DOHH2 (cell line): ENCODE measurements at regions not wholly inside any gene's neighbourhood (a gene's known extent, or its start where the extent isn't known, plus 50 kb on each side); places are given as distances from the start of the nearest gene placed in this dataset.
"Not testable (repeated sequence)": the region's sequence is repeated elsewhere in the genome, so short reads cannot be mapped to it uniquely, and the experiment has no call there.

Experiments used
- EZH2phosphoT487 ChIP-seq: fragments of 200-600 bp; sonication (generic); IDR thresholded peaks from 2 replicates; pipeline ENCODE4 v1.6.1; 2017; ENCODE audit warnings: borderline replicate concordance, mild to moderate bottlenecking, antibody characterized with exemption, low read length, moderate library complexity, mixed read lengths
- TF ChIP-seq, protein P1 (sequence below): fragments of 200-600 bp; sonication (generic); IDR thresholded peaks from one replicate; pipeline ENCODE4 v1.5.1; 2014; ENCODE audit warnings: antibody characterized with exemption, mild to moderate bottlenecking, low read depth, low read length; ENCODE audit not compliant: poor library complexity, severe bottlenecking

DNA sequence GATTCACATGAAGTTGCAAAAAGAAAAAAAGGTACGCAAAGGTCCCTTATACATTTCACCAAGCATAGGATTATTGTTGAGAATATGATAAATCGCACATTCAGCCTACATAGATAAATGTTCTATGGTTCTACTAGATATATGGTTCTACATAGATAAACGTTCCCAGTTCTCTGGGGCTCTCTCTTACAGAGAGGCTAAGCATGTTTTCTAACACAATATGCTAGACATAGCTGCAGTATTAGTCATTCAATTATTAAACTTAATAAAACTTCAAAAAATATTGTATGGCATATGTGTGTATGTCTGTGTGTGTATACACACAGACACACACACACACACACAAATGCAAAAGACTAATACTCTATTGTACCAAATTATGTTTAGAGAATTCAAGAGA, 60.4 kb downstream of the SPATA31A6 start:
- TF ChIP-seq, protein P1, sequence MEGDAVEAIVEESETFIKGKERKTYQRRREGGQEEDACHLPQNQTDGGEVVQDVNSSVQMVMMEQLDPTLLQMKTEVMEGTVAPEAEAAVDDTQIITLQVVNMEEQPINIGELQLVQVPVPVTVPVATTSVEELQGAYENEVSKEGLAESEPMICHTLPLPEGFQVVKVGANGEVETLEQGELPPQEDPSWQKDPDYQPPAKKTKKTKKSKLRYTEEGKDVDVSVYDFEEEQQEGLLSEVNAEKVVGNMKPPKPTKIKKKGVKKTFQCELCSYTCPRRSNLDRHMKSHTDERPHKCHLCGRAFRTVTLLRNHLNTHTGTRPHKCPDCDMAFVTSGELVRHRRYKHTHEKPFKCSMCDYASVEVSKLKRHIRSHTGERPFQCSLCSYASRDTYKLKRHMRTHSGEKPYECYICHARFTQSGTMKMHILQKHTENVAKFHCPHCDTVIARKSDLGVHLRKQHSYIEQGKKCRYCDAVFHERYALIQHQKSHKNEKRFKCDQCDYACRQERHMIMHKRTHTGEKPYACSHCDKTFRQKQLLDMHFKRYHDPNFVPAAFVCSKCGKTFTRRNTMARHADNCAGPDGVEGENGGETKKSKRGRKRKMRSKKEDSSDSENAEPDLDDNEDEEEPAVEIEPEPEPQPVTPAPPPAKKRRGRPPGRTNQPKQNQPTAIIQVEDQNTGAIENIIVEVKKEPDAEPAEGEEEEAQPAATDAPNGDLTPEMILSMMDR, result not testable (repeated sequence)
- not testable (repeated sequence) for TF ChIP-seq EZH2phosphoT487
